ENCODE measurements at regions not wholly inside any gene's neighbourhood (a gene's known extent, or its start where the extent isn't known, plus 50 kb on each side); places are given as distances from the start of the nearest gene placed in this dataset.

DNA sequence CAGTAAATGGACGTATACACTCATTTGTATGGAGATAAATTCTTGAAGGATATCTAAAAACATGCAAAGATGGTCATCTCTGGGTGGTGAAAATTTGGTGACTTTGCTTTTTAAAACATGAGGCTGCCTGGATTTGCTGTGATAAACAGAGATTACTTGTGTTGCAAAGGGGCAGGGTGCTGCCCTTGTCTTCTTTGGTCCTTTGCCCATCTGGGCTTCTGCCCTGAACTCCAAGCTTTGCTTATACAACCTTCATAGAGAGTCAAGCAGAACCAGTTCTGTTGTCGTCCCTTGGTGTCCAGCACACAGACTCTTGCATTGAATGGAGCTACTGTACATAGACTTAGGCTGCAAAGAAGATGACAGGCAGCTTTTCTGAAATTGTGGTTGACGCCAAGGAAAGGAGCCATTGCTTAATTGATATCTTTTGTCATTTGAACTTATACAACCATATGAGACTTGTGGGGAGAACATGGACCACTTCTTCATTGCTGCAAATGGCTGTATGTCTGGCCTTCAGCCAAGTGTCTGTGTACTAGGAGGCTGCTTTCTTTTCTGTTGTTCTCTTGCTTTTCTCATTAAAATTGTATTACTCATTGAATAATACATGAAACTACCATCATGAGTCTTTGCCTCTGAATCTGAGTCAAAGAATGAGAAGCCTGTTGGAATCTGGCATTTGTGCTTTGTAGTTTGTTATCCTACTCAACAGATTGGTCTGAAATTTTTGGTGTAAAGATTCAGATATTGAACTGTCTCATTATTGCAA, 152.5 kb downstream of the DMRT2 start:
- no peak for DNase-seq

DNA sequence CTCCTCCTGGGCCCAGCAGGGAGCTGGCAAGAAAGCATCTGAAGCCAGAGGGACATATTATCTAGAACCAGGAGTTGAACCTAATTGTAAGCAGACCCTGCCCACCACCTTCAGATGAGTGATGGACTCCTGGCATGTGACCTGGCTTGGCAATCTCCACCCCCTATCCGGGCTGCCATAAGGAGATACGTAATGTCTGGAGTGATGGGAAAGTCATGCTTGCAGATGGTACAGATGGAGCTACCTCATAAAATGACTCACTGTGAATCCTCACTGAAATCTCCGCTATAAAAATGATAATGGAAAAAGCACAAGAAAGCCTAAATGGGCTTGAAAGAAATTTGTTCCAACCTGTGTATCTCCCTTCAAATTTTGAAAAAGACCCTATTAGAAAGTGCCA, 157.5 kb downstream of the DMRT2 start:
- no peak for DNase-seq

DNA sequence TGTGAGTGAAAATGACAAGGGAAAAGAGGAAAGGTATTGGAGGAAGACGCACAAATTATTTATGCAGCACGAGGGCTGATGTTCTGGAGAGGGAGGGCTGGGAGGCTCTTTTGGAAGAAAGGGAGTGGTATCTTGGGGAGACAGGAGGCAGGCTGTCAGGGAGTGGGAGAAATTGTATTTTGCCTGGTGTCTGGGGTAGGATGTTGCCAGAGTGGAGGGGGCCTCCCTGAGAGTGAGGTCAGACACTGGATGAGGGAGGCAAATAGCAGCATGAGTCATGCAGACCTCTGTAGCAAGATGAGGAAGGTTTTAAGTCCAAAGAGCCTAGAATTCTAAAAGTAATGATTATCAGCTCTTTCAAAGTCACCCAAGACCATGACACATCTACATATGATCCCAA, 158.0 kb downstream of the DMRT2 start:
- no peak for DNase-seq

DNA sequence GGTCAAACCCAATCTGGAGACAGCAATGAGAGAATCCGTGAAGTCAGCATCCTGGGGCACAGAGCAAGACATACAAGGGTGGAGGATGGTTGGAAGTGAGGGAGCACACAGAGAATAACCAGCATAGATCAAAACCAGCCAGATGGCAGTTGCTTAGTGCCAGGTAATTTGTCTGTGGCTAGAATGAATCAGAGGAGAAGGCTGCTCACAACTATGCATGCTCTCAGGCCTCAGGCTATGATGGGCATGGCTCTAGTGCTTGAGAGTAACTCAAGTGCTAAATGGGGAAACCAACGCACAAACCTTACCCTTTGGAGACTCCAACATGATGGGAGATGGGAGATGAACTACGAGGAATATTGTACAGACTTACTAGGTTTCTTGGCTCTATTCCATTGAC, 160.8 kb downstream of the DMRT2 start:
- no peak for DNase-seq

DNA sequence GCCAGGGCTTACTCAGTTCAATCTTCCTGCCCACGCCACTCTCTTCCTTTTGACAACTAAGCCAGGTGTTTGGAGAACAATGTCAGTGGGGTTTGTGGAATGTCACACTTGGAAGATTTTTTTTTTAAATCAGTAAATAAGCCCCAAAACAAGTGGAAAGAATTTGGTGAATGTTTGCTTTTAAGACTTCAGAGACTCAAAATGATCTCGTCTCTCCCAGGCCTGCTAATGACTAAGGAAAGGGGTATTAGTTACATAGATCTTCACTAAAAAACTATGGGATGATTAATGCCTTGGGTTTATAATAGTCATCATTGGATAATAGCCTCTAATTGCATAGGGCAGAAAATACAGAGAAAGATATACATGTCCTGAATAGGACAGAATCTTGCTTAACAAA, 166.4 kb downstream of the DMRT2 start:
- DNase-seq = no peak

DNA sequence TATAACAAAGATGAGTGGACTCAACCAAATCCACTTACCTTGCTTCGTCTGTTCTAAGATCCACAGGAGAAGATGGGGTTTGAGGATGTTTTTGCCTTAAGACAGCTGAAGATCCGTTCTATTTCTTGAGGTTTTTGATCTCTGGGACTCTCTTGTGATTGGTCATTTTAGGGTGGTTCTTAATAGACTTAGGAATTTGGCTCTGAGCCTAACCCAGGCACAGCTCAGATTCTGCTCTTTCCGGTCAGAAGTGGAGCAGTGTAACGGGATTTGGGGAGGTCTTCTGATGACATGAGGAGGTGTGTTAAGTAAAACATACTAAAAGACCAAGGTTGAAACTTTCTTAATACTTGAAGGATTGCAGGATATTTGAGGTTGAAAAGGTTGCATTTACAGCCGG, 166.9 kb downstream of the DMRT2 start:
- DNase-seq = no peak

DNA sequence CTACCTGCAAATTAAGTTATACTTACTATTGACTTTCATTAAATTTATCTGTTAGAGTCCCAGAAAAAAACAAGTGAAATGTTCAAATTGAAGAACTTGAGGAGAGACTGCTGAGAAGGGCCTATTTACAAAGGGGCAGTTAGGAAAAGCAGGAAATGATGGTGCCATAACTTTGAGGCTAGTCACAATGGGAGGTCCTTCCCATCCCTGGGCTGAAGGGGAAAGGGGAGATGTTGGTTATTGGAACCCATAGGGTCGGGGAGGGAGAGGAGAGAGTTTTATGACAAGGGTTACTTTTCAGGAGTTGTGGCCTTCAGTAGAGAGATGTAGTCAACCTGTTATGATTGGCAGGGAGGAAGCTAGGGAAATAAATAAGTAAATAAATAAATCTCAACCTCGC, 169.1 kb downstream of the DMRT2 start:
- DNase-seq = no peak

DNA sequence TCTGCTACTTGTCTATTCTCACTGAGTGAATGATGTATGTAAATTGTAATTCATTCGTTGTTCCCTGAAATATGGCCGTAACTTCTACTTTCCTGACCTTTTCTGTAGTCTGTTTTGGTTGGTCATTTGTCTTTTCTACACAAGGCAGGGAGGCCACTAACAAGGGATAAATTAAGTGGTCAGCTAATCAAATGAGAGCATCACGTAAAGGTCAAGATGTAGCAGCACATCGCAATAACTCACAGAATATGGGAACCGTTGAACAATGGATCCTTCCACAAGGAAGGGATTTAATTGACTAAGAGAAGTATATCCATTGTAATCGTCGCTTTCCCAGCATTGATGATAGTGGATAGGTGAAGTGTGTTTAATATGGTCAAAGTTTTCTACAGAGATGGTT, 171.1 kb downstream of the DMRT2 start:
- DNase-seq = no peak

DNA sequence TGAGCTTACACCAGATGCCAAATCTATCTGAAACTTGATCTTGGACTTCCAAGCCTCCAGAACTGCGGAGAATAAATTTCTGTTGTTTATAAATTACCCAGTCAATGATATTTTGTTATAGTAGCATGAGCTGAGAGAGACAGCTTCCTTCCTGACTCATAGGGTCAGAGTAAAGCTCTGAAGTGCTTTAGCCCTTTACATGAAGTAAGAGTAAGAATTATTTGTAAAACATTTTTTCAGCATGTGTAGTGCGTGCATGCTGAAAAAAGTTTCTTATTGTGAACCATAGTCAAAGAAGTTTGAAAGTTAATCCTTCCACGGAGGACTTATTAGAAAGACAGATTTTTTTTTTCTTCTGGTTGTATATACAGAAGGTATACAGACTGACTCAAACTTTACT, 172.4 kb downstream of the DMRT2 start:
- DNase-seq = no peak

DNA sequence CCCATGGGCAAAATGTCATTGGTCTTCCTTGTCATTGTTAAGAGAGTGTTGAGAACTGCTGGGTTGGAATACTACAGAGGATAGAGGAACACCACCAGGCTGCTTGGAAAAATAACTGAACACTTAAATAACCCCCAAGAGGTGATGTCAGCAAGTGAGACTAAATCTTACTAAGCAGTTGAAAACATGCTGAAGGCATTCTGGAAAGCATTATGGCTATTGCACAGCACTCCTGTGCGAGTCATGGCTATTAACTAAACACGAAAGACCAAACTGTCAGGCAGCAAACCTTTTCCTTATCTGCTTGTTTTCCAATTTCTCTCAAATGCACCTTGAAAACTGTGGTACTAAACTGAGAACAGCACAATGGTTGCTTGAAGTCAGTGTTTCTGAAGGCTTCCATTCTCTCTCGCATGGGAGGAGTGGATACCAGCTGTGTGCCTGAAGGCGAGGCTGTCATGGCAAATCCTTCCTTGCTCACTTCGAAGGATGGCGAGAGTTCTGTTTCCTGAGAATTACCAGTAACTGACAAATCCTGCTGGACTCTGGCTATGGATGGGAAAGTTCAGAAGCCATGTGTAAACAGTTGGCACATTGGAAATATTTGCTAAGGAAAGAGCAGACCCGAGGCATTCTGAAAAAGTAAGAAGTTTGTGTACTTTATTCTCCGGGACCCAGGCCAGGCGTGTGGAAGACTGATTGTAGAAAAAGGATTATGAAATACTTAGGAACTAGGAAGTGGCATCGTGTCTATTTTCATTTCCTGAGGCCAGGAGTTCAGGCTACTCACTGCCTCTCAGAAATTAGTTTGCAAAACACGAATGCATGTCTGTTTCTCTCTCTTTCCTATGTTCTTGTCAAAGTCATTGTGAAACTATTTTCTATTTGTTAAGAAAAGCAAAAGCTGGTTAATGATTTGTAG, 182.1 kb downstream of the DMRT2 start:
- peak; percentile 47 for DNase-seq

DNA sequence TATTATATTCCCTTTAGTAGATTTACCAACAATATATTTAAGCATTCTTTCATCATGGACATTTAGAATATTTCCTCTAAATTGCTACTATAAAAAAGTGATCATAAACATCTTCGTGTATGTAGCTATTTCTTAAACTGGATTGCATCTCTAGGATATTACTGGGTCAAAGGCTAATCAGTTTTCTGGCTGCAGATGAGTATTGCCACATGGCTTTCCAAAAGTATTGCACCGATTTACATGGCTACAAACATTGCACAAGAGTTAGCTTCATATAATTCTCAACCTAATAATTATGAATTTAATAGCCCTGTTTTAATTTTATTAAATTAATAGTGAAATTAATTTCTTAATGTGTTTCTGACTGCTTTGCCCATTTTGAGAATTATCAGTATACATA, 183.4 kb downstream of the DMRT2 start:
- no peak for DNase-seq

DNA sequence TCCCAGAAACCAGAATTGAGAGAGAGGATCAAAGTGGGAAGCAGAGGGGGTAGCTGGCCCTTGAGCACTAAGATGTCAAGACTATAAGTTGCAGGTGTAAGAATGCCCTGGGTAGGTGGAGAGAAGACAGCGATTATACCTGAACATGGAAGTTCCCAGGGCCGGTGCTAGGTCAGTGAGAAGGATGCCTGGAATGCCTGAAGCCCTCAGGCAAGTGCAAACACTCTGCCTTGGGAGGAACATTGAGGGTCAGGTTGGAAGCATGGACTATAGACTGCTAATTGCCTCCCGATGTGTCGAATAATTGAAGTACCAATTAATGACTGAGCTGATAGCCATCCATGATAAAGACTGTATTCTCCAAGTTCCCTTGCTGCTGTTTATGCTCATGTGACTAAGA, 185.5 kb downstream of the DMRT2 start:
- DNase-seq = no peak

DNA sequence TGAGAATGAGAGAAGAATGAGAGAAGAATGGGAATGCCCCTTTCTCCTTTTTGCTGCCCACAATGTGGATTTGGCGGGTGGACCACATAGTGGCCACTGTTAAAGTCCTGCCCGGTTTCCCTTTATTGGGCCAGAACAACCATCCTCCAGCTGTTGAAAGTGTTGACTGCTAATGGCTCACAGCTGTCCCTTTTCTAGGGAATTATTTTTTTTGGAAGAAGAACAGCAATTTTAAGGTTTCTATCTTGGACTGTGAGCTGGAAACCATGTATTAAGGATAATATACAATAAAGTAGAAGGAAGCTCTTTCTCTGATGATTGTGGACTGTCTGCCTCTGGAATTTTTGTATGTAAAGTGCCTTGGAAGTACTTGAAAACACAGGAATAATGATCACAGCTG, 185.9 kb downstream of the DMRT2 start:
- no peak for DNase-seq

DNA sequence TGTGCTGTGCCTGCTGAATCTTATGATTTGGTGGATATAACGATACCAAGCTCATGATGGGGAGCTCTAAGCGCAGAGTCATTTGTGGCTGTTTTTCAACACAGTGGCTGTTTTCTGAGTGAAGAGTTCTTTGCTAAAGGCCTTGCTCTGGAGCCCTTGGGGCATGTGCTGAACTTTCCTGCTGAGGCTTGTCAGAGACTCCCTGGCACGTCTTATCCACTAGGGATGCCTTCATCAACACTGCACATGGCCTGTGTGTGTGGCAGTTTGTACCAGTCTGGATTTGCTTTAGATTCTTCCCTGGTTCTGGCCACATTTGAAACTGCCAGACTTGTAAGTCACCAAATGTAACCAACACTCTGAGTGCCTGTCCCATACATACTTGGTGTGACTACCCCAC, 188.2 kb downstream of the DMRT2 start:
- DNase-seq = no peak

DNA sequence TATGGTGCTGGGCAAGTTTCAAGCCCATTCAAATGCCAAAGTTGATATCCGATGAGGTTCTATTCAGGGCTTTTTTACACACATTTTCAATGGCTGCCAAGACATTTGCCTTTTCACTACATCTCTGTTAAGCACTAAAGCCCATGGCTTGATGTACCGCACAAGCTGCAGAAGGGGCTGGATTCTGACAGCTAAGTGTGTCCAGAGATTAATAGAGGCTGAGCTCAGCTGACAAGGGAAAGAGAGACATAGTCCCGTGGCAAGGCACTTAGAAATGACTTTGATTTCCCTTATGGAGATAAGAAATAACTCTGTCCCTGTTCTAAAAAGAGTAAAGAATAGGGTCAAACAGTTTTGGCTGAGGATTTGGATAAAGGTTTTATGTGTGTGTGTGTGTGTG, 198.6 kb downstream of the DMRT2 start:
- DNase-seq = no peak

DNA sequence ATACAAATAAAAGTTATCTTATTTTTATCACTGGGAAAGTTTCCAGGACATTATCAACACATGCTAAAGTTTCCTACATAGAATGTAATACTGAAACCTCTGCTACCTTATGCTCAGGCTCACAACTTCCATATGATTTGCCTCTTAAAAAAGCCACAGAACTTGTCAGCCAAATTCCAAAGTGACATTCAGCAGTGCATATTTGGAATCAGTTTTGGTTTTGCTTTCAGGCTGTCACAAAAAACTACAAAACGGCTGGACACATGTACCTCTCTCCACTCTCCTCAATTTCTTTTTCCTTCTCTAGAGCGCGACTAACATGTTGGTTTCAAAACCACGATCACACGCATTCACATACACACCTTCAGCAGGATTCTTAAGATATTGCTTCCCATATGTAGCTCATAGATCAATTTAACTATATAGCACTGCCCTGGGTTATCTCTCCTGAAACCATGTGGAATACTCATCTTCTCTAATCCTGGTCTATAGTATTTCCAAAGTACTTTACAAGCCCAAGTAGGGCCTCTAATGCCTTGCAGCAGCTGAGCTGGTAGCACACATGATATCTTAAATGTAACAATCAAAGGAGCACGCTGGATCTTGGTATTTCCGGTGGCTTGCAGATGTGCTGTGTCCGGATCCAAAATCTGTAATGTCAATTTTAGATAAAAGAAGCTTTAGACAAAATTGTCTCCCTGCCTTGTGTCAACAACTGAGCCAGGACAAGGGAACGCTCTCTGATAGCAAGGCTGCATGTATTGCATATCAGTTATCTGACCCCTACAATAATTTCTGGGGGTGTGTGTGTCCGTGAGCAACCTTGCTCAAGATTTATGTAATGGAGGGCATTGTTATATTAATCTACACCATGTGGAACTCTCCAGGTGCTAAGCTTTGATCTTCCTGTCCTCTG, 203.2 kb downstream of the DMRT2 start:
- DNase-seq = no peak

DNA sequence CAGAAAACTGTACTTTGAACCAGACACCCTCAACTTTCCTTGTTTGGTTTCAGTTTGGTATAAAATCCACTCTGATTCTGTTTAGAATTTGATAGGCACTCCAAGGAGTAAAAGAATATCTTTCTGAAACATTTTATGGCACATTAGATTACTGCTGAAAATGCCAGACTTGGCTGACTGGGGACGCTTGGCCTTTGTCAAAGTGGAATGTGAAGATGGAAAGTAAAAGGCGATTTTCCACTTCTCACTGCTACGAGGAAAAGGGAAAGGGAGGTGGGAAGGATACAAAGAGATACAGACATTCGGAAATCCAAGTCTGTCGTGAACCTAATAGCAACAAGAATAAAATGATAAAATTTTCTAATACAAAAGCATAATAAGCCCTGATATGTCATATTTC, 203.9 kb downstream of the DMRT2 start:
- DNase-seq = no peak

DNA sequence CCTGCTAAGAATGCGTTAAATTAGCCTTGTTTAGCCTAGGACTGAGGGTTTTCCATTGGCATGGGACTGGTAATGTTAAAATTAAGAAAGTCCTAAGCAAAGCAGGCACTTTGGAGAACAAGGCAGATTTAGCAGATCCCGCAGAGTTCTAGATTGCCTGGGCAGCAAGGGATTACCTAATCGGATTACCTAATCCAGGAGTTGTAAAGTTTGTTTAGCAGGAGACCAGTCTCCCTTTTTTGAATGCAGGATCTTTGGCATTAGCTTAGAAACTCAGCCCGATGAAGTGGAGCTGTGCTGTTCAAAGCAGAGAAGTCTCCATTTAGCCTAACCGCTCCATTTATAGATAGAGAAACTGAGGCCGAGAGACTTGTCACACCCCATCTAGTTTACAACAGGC, 206.0 kb downstream of the DMRT2 start:
- DNase-seq = no peak

DNA sequence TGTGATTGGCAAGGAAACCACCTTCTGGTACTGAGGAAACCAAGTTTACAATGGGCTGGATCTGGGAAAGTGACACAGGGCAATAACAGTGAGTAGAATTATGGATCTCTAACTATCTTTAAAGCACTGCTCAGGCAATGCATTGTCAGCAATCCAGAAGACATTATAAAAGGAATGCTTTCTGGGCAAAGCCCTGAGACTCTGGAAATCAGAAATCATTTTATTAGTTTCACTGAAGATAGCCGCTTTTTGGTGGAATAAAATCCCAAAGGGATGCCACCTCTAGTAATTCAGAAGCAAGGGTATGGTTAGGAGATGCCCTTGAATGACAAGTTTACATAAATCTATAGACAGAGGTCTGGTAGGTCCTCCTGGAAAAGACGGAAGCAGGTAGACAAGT, 211.1 kb downstream of the DMRT2 start:
- no peak for DNase-seq

DNA sequence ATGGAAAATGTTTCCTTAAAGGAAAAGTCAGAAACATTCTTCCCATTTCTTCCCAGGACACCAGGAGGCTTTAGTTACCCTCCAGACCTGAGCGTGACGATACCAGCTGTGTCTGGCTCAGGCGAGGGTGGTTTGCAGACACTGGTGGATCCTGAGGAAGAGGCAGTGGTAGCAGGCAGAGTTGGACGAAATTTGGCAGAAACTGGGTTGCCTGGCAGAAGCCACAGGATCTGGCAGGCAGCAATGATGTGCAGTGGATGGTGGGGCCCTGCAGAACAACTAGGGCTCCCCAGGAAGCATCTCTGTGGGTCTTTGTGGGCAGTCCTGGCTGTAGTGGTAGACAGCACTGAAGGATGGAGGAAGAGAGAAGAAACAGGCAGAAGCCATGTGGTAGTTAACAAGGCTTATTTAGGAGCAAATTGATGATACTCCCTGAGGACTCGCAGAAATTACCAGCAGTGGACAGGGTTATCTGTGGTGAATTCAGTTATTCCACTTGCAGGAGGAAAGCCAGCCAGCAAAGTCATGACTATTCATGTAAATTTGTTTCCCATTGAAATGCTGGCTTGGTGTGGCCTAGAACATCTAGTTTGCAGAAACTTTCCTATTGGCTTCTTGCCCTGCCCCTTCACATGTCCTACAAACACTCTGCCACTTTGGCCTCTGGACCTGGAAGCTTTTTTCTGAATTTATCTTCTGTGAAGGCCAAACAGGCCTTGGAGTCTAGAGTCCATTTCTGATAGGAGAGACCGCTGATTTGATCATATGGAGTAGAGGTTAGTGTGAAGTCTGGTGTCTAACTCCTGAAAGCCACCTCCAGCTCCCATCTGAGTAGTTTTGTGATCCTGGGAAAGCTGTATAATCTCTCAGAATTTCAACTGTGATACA, 212.0 kb downstream of the DMRT2 start:
- no peak for DNase-seq

DNA sequence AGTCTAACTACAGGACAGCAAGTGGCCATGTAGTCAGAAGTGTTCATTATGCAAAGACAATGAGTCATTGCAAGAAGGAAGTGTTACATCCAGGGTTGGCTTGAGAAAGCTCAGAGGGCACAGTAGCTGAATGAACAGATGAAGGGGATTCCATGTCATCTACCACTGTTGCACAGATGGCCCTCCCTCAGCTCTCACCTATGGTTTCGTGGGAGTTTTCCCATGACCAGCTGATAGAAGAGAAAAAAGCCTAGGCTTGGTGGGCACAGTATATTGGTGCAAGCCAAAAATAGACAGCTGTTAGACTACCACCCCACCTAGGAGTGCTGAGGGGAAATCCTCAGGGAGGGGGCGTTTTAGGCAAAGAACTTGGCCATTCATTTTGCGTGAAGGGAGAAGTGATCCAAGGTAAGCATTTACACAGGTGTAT, 217.0 kb downstream of the DMRT2 start:
- no peak for DNase-seq

DNA sequence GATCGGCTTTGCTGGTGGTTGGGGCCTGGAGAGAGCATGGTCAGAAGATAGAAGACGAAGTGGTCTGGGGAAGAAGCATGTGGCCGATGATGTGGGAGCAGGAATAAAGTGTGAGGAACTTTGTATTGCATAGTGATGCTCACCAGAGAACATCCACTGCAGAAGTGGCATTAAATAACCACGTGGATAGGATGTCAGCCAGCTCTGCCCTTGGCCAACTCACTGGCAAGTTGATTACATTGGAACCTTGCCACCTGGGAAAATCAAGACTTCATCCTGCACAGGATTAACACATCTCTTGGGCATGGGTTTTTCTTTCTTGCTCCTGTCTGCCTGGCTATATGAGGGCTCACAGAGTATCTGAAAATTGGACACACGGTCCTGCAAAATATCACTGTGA, 217.4 kb downstream of the DMRT2 start:
- no peak for DNase-seq

All from left hindlimb (tissue), 1 donor.